Uterus (tissue), 2 donors: ENCODE measurements at regions not wholly inside any gene's neighbourhood (a gene's known extent, or its start where the extent isn't known, plus 50 kb on each side); places are given as distances from the start of the nearest gene placed in this dataset.
"Not testable (repeated sequence)": the region's sequence is repeated elsewhere in the genome, so short reads cannot be mapped to it uniquely, and the experiment has no call there.

Experiments used
- CTCF ChIP-seq, 4 experiments: fragments of 200-600 bp in 2 of 4; fragments of 450-650 bp in 2 of 4; sonication (generic) in 2 of 4; IDR thresholded peaks; one replicate each; pipeline ENCODE4 v1.5.1; 2016 to 2019; ENCODE audit warnings: antibody characterized with exemption in 4 of 4, mild to moderate bottlenecking in 2 of 4, moderate library complexity in 1 of 4
- POLR2A ChIP-seq, 2 donors: fragments of 450-650 bp; IDR thresholded peaks; one replicate each; pipeline ENCODE4 v1.6.1; 2016; ENCODE audit warnings: antibody characterized with exemption in 2 of 2, mild to moderate bottlenecking in 1 of 2, moderate library complexity in 1 of 2

GRCh38 chr10:47647523-47648101 lies 115.8 kb downstream of the SYT15B start:
- not testable (repeated sequence) for TF ChIP-seq CTCF, POLR2A (IDR thresholded peaks at IDR 0.05)
